Esophagus muscularis mucosa (tissue), 3 donors: ENCODE measurements at regions not wholly inside any gene's neighbourhood (a gene's known extent, or its start where the extent isn't known, plus 50 kb on each side); places are given as distances from the start of the nearest gene placed in this dataset.

Experiments used
- POLR2A ChIP-seq: fragments of 450-650 bp; IDR thresholded peaks from one replicate; pipeline ENCODE4 v1.6.1; 2017; ENCODE audit warnings: antibody characterized with exemption, moderate library complexity, mild to moderate bottlenecking, low read depth
- POLR2AphosphoS5 ChIP-seq, 2 donors: sonication (generic); formaldehyde crosslinking; IDR thresholded peaks; one replicate each; pipeline ENCODE4 v1.6.1; 2017; ENCODE audit warnings: antibody characterized with exemption in 2 of 2
- TF ChIP-seq, protein P1 (sequence below), 3 experiments: fragments of 200-600 bp in 2 of 3; fragments of 450-650 bp in 1 of 3; sonication (generic) in 2 of 3; IDR thresholded peaks; one replicate each; pipeline ENCODE4 v1.5.1; 2017 to 2019; ENCODE audit warnings: antibody characterized with exemption in 3 of 3, mild to moderate bottlenecking in 2 of 3, moderate library complexity in 1 of 3

- no peak for TF ChIP-seq POLR2A
- TF ChIP-seq, protein P1, sequence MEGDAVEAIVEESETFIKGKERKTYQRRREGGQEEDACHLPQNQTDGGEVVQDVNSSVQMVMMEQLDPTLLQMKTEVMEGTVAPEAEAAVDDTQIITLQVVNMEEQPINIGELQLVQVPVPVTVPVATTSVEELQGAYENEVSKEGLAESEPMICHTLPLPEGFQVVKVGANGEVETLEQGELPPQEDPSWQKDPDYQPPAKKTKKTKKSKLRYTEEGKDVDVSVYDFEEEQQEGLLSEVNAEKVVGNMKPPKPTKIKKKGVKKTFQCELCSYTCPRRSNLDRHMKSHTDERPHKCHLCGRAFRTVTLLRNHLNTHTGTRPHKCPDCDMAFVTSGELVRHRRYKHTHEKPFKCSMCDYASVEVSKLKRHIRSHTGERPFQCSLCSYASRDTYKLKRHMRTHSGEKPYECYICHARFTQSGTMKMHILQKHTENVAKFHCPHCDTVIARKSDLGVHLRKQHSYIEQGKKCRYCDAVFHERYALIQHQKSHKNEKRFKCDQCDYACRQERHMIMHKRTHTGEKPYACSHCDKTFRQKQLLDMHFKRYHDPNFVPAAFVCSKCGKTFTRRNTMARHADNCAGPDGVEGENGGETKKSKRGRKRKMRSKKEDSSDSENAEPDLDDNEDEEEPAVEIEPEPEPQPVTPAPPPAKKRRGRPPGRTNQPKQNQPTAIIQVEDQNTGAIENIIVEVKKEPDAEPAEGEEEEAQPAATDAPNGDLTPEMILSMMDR (IDR thresholded peaks at IDR 0.05): no peak
- no peak for TF ChIP-seq POLR2AphosphoS5 (IDR thresholded peaks at IDR 0.05)
Observed at GRCh38 chr4:127102361-127102760, 530.4 kb upstream of the INTU start.
